WTC11 (cell line): ENCODE measurements at regions not wholly inside any gene's neighbourhood (a gene's known extent, or its start where the extent isn't known, plus 50 kb on each side); places are given as distances from the start of the nearest gene placed in this dataset.

ENCODE experiments used
- ATAC-seq: fragments of 200-7000 bp; cut with Tn5 transposase; 2 replicates; pipeline ENCODE4 v1.10.0; 2021; ENCODE audit warnings: mild to moderate bottlenecking, moderate library complexity
- CTCF ChIA-PET: fragments of 300-600 bp; sonication (Branson Sonifier 250); formaldehyde crosslinking; loops from one replicate; lab custom pipeline; 2021; ENCODE audit warnings: antibody characterized with exemption; lab: Charles Lee
- POLR2A ChIA-PET: fragments of 350-600 bp; sonication (Branson Sonifier 250); formaldehyde crosslinking; loops from one replicate; lab custom pipeline; 2021; ENCODE audit warnings: antibody characterized with exemption; lab: Charles Lee
- DNase-seq: peaks from one replicate; pipeline ENCODE4 v3.0.0; 2021; ENCODE audit warnings: low spot score
- H3K27ac Mint-ChIP-seq: 2 replicates; pipeline ENCODE4 v1.8.0; 2021; ENCODE audit warnings: mixed read lengths
- H3K27me3 Mint-ChIP-seq: 2 replicates; pipeline ENCODE4 v1.8.0; 2021; ENCODE audit warnings: low read depth, mild to moderate bottlenecking, moderate library complexity, mixed read lengths
- H3K36me3 Mint-ChIP-seq: 2 replicates; pipeline ENCODE4 v1.8.0; 2021; ENCODE audit warnings: mixed read lengths
- H3K4me1 Mint-ChIP-seq: 2 replicates; pipeline ENCODE4 v1.8.0; 2022; ENCODE audit warnings: mixed read lengths
- H3K4me3 Mint-ChIP-seq: 2 replicates; pipeline ENCODE4 v1.8.0; 2021; ENCODE audit warnings: mild to moderate bottlenecking, moderate library complexity, mixed read lengths
- H3K9me3 Mint-ChIP-seq: 2 replicates; pipeline ENCODE4 v1.8.0; 2021; ENCODE audit warnings: mixed read lengths
- CDX4 ChIP-seq: fragments of 250-450 bp; sonication (Bioruptor Pico); IDR thresholded peaks from 2 replicates; pipeline ENCODE4 v1.9.0; 2021; ENCODE audit warnings: moderate library complexity, mild to moderate bottlenecking, inconsistent platforms, borderline replicate concordance
- CTCF ChIP-seq: fragments of 200-600 bp; IDR thresholded peaks from 2 replicates; pipeline ENCODE4 v1.8.0; 2022; ENCODE audit warnings: antibody characterized with exemption
- GRHL2 ChIP-seq: fragments of 250-450 bp; sonication (Bioruptor Pico); IDR thresholded peaks from 2 replicates; pipeline ENCODE4 v1.8.0; 2022; ENCODE audit warnings: mild to moderate bottlenecking, moderate library complexity; ENCODE audit not compliant: insufficient replicate concordance, severe bottlenecking
- HMGA2 ChIP-seq: fragments of 250-450 bp; sonication (Bioruptor Pico); IDR thresholded peaks from 2 replicates; pipeline ENCODE4 v1.4.0; 2021; ENCODE audit warnings: mild to moderate bottlenecking, moderate library complexity
- JAZF1 ChIP-seq: fragments of 250-450 bp; sonication (Bioruptor Pico); IDR thresholded peaks from 2 replicates; pipeline ENCODE4 v1.9.0; 2021; ENCODE audit warnings: moderate library complexity, mild to moderate bottlenecking, inconsistent platforms
- MLX ChIP-seq: sonication (generic); formaldehyde crosslinking; IDR thresholded peaks from 2 replicates; pipeline ENCODE4 v1.8.1; 2023; ENCODE audit warnings: mild to moderate bottlenecking, missing genetic modification reagents, moderate library complexity
- MXD4 ChIP-seq: fragments of 250-450 bp; sonication (Bioruptor Pico); IDR thresholded peaks from 2 replicates; pipeline ENCODE4 v1.8.0; 2021; ENCODE audit warnings: mild to moderate bottlenecking, moderate library complexity, borderline replicate concordance
- NR2C2 ChIP-seq: sonication (generic); formaldehyde crosslinking; IDR thresholded peaks from 2 replicates; pipeline ENCODE4 v1.8.0; 2022; ENCODE audit warnings: mild to moderate bottlenecking, missing genetic modification reagents
- PRDM15 ChIP-seq: sonication (generic); formaldehyde crosslinking; IDR thresholded peaks from 2 replicates; pipeline ENCODE4 v1.8.0; 2022; ENCODE audit warnings: missing genetic modification reagents
- SMAD4 ChIP-seq: sonication (generic); formaldehyde crosslinking; IDR thresholded peaks from 2 replicates; pipeline ENCODE4 v1.8.0; 2022; ENCODE audit warnings: mild to moderate bottlenecking, missing genetic modification reagents
- TCF7 ChIP-seq: sonication (generic); formaldehyde crosslinking; IDR thresholded peaks from 2 replicates; pipeline ENCODE4 v1.8.0; 2022; ENCODE audit warnings: mild to moderate bottlenecking, low read depth, missing genetic modification reagents, moderate library complexity
- ZBTB21 ChIP-seq: sonication (generic); formaldehyde crosslinking; IDR thresholded peaks from 2 replicates; pipeline ENCODE4 v1.8.1; 2023; ENCODE audit warnings: mild to moderate bottlenecking, missing genetic modification reagents, borderline replicate concordance
- ZBTB43 ChIP-seq: sonication (generic); formaldehyde crosslinking; IDR thresholded peaks from 2 replicates; pipeline ENCODE4 v1.8.1; 2023; ENCODE audit warnings: mild to moderate bottlenecking, missing genetic modification reagents
- ZMAT4 ChIP-seq: fragments of 250-450 bp; sonication (Bioruptor Pico); IDR thresholded peaks from 2 replicates; pipeline ENCODE4 v1.9.0; 2021; ENCODE audit warnings: mild to moderate bottlenecking
- ZNF121 ChIP-seq: sonication (generic); formaldehyde crosslinking; IDR thresholded peaks from 2 replicates; pipeline ENCODE4 v1.8.0; 2023; ENCODE audit warnings: missing genetic modification reagents
- ZNF138 ChIP-seq: sonication (generic); formaldehyde crosslinking; conservative IDR thresholded peaks from 2 replicates; pipeline ENCODE4 v1.8.1; 2022; ENCODE audit warnings: mild to moderate bottlenecking, moderate library complexity, missing genetic modification reagents
- ZNF219 ChIP-seq: sonication (generic); formaldehyde crosslinking; IDR thresholded peaks from 2 replicates; pipeline ENCODE4 v1.8.0; 2023; ENCODE audit warnings: missing genetic modification reagents, mild to moderate bottlenecking, borderline replicate concordance
- ZNF396 ChIP-seq: fragments of 250-450 bp; sonication (Bioruptor Pico); IDR thresholded peaks from 2 replicates; pipeline ENCODE4 v1.8.0; 2021; ENCODE audit warnings: mild to moderate bottlenecking, moderate library complexity, borderline replicate concordance
- TF ChIP-seq, protein P1 (sequence below): sonication (generic); formaldehyde crosslinking; IDR thresholded peaks from 2 replicates; pipeline ENCODE4 v1.8.0; 2022; ENCODE audit warnings: mild to moderate bottlenecking, missing genetic modification reagents

DNA sequence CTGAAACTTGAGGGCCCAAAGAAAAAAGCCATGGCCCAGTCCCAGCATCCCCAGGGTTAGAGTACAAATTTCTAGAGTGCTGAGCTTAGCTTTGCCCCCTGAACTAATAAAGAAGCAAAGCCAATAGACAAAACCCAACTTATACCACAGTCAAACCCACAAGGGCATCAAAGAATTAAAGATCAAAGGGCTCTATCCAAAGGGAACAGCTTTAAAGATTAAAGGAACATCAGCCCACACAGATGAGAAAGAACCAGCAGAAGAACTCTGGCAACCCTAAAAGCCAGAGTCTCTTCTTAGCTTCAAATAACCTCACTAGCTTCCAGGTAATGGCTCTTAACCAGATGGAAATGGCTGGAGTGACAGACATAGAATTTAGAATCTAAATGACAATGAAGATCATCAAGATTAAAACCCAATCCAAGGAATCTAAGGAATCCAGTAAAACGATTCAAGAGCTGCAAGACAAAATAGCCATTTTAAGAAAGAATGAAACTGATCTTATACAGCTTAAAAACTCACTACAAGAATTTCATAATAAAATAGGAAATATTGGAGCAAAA is 93.9 kb downstream of the YIPF5 start:
- Mint-ChIP-seq H3K27ac (peak overlapping the region; percentile 28; the same call in 1 of the 2 replicates), H3K9me3 (peaks cover 66% of the 10 kb centered on the region), H3K27me3 (peaks cover 2% of the 10 kb centered on the region), H3K36me3 (peaks cover 41% of the 10 kb centered on the region), H3K4me3 (no peak overlapping the region), H3K4me1 (peaks cover 12% of the 10 kb centered on the region)
- no peak for DNase-seq
- ChIA-PET CTCF (interaction anchor here (0.8 kb wide), 1 partner anchor 65 kb away, joined by 3 read pairs; no protein-coding TSS in a partner anchor), POLR2A (interaction anchor here (0.6 kb wide), 1 partner anchor 65 kb away, joined by 4 read pairs; no protein-coding TSS in a partner anchor)
- TF ChIP-seq GRHL2 (no peak), ZBTB21 (CRISPR knock-in tag) (no peak), ZNF138 (CRISPR knock-in tag) (no peak), CDX4 (CRISPR knock-in tag) (no peak), MLX (CRISPR knock-in tag) (no peak), MXD4 (no peak), ZNF396 (CRISPR knock-in tag) (no peak)
- TF ChIP-seq, protein P1, sequence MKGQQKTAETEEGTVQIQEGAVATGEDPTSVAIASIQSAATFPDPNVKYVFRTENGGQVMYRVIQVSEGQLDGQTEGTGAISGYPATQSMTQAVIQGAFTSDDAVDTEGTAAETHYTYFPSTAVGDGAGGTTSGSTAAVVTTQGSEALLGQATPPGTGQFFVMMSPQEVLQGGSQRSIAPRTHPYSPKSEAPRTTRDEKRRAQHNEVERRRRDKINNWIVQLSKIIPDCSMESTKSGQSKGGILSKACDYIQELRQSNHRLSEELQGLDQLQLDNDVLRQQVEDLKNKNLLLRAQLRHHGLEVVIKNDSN (CRISPR knock-in tag) = no peak
- ATAC-seq = peak; percentile 71

DNA sequence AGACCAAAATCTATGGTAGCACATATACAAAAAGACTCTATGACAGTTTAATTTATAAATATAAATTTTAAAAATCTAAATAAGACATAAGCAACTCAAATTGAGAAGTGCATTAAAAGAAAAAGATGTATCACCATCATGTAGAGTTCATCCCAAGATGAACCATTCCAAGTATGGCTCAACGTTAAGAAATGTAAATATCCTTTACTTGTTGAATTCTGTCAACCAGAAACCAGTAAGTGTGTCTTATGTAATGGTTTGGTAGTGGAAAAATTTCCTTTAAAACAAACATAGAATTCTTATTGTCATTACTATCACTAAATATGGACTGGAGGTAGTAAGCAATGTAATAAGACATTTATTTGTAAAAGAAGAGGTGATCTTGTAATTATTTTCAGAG is 87.3 kb downstream of the YIPF5 start:
- H3K9me3 Mint-ChIP-seq = peaks cover 46% of the 10 kb centered on the region
- DNase-seq = no peak
- TF ChIP-seq HMGA2 (CRISPR knock-in tag) (no peak), ZNF219 (CRISPR knock-in tag) (no peak), ZMAT4 (CRISPR knock-in tag) (no peak), CTCF (no peak), JAZF1 (no peak), MXD4 (no peak), PRDM15 (CRISPR knock-in tag) (no peak), NR2C2 (CRISPR knock-in tag) (no peak), ZNF121 (no peak), SMAD4 (no peak), TCF7 (CRISPR knock-in tag) (no peak), ZBTB43 (CRISPR knock-in tag) (no peak)
- peaks cover 39% of the 10 kb centered on the region for H3K36me3 Mint-ChIP-seq
- no peak overlapping the region for H3K27ac Mint-ChIP-seq
- H3K27me3 Mint-ChIP-seq = peaks cover 2% of the 10 kb centered on the region; the same call in 1 of the 2 replicates
- ChIA-PET POLR2A (no interaction called here), CTCF (no interaction called here)
- no peak for ATAC-seq
- H3K4me3 Mint-ChIP-seq = no peak overlapping the region
- H3K4me1 Mint-ChIP-seq = no peaks in the 10 kb centered on the region
